ENCODE measurements at regions not wholly inside any gene's neighbourhood (a gene's known extent, or its start where the extent isn't known, plus 50 kb on each side); places are given as distances from the start of the nearest gene placed in this dataset.
A peak's percentile ranks its signal among the peaks of the same experiment; 100 is the strongest.

DNA sequence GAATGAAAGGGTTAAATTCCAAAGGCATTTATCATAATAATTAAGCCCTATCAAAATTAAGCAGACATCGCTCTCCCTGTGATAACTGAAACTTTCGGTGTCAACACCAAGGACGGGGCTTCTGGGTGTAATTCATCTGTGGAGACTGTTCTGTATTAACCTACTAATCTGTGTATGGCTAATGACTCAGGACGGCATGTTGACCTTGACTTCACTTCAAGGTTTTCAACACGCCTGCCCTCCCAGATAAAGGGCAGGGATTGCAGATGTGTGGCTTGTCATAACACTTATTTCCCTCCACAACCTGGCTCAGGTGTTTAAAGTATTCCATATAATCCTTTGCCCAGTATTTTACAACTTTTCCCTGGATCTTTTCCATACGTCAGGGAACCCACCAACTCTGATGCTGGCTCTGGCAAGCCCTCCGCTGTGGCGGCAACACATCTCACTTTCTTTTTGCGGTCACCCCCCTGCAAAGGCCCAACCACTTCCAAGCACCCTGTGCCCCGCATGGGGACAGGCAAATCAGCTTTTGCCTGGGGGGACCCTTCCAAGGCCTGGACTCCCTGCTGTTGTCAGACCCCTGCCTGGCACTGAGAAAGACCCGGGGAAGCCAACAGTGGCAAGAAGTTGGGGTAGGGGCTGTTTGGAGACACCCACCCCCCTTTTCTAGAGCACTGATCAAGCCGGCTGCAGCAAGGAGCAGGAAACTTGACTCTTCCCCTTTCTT is 93.2 kb upstream of the MEF2A start:
- no peak for TF ChIP-seq JUND (IDR thresholded peaks at IDR 0.05; ENCODE audit: low read depth)
- in situ Hi-C loops (cut with HindIII; ENCODE audit: low pct_unique_long_range_greater_than_20kb, low sequenced_read_pairs), result no loop called here
- no peak for DNase-seq (ENCODE audit: low read depth in 1 of 2, low spot score in 1 of 2)

DNA sequence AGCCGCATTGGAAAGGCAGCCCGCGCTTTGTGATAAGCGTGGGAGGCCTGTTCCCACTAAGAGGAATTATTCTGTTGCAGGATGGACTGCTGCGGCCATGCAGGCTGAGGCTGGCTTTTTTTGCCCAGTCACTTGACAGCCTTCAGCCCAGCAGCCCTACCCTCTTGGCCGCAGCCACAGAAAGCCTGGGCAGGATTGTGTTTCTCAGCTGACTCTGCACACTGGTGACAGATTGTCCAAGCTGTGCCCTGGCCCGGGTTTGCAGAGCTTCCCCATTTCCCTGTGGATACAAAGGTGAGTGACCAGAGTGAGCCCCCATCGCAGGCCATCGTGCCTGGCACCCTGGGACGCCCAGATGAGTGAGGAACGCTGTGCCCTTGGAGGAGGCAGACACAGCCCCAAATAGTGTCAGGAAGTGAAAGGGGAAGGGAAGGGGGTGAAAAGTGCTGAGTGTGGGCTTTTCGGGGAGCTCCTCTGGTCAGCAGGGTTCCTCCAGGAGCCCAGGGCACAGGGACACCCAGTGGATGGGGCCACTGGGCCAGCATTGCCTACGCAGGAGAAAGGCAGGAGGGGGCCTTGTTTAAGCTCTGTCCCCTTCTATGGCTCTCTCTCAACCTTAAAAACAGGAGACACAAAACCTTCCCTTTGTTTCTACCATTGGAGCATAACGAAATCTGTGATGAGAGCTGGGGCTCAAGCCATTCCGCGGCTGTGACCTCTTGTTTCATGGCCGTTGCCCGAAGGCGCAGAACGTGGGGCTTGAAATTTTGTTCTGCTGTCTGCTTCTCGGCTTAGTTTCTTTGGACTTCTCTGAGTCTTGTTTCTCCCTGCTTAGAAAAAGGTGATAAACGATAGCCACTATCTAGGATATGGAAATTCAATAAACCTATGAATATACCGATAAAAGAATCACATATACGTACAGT is 91.5 kb upstream of the MEF2A start:
- no peak for DNase-seq (ENCODE audit: low read depth in 1 of 2, low spot score in 1 of 2)
- no peak for TF ChIP-seq JUND (IDR thresholded peaks at IDR 0.05; ENCODE audit: low read depth)
- in situ Hi-C loops (cut with HindIII; ENCODE audit: low pct_unique_long_range_greater_than_20kb, low sequenced_read_pairs), result no loop called here

DNA sequence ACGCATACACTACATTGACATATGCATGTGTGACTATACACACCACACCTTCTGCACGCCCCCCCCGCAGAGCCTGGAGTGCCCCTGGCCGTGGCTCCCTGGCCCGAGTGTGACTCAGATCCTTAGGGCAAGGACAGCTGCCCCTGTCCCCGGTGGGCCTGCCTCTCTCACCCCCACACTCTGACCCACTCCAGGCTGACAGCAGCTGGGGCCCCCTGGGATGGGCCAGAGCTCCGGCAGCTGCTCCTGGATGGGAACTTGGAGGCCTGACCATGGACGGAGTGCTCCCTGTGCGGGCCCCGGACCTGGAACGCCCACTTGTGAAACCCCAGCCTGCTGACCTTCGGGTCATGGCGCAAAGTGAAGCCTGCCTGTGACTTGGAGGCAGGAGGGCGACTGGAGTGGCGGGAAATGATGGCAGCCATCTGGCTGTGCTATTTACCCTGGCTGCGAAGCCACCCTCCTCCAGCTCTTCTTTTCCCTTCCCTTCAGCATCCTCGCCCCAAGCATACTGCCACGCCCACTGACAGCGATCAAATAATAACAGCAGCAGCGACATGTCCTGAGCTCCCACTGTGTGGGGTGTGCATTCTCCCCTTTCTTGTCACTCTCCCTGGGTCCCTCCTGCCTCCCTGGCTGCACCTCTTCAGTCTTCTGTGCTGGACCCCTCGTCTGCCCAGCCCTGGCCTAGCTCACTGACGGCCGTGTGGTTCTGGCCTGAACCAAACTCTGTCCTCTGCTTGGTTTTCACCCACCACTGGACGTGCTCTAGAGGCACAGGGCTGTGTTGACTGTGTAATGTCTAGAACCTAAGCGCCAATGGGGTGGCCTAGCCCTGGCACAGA is 90.7 kb upstream of the MEF2A start:
- no peak for DNase-seq (ENCODE audit: low read depth in 1 of 2, low spot score in 1 of 2)
- no peak for TF ChIP-seq JUND (IDR thresholded peaks at IDR 0.05; ENCODE audit: low read depth)
- in situ Hi-C loops (cut with HindIII; ENCODE audit: low pct_unique_long_range_greater_than_20kb, low sequenced_read_pairs), result no loop called here

DNA sequence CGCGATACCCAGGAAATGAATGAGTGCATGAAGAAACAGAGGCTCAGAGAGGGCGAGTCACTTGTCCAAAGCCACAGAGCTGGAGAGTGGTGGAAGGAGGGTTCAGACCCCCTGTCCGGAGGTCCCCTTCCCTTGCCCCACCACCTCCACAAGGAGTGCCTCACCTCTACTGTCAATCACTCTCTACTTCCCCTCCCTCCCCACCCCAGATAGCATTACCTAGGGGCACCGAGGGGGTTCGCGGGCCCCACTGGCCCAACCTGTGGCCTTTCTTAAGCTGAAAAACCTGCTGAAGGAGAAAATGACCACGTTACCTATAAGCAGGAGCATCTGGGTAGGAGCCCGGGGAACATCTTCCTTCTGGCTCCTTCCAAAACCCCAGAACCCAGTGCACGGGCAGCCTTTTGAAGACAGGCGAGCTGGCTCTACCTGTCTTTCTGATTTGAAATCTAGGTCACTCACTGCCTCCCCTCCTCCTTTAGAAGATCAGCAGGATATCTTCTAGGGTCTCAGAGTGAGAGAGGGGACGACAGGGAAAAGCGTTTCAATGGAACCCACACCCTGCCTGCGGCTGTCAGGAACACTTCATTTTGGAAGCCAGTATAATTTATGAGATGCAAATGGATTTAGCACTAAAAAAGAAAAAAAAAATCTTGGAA is 89.9 kb upstream of the MEF2A start:
- DNase-seq (ENCODE audit: low read depth in 1 of 2, low spot score in 1 of 2), result no peak
- in situ Hi-C loops (cut with HindIII; ENCODE audit: low pct_unique_long_range_greater_than_20kb, low sequenced_read_pairs), result no loop called here

DNA sequence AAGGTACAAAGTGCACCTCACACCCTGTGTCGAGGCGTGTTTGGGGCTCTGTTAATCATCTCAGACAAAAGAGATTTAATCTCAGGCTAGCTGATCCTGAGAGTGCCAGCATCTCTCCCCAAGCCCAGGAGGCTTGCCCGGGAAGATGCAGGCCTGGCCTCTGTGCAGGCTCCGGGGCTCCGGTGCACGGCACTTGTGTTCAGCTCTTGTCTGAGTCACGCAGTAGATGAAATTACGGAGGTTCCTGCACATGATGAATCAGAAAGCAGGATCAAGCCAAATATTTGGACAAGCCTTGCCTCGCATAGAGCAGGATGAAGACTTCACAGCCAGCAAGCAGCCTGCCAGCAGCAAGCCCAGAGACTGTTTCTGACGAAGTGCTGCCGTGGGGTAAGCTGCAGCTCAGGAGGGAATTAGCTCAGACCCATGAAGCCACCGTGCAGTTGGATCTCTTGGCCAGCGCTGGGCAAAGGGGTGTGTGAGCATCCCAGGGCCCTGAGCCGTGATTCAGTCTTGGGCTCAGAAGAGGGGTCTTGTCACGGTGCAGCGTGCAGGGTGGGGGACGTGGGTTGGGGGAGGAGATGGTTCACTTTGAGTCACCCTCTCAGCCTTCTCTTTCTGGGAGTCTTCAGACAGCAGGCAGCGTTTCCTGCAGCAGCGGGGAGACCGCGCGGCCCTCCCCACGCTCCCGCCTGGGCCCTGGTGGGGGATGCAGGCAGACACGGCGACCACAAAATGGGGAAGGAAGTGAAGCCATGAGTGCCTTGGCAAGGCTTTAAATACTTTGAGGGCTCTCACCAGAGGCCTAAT is 89.2 kb upstream of the MEF2A start:
- in situ Hi-C loops (cut with HindIII; ENCODE audit: low pct_unique_long_range_greater_than_20kb, low sequenced_read_pairs), result no loop called here
- peak; percentile 35 to 54 for DNase-seq (ENCODE audit: low read depth in 1 of 2, low spot score in 1 of 2)
- no peak for TF ChIP-seq JUND (IDR thresholded peaks at IDR 0.05; ENCODE audit: low read depth)

More for the DNA sequence above, 89.9 kb upstream of the MEF2A start:
- no peak for TF ChIP-seq JUND (IDR thresholded peaks at IDR 0.05; ENCODE audit: low read depth)

DNA sequence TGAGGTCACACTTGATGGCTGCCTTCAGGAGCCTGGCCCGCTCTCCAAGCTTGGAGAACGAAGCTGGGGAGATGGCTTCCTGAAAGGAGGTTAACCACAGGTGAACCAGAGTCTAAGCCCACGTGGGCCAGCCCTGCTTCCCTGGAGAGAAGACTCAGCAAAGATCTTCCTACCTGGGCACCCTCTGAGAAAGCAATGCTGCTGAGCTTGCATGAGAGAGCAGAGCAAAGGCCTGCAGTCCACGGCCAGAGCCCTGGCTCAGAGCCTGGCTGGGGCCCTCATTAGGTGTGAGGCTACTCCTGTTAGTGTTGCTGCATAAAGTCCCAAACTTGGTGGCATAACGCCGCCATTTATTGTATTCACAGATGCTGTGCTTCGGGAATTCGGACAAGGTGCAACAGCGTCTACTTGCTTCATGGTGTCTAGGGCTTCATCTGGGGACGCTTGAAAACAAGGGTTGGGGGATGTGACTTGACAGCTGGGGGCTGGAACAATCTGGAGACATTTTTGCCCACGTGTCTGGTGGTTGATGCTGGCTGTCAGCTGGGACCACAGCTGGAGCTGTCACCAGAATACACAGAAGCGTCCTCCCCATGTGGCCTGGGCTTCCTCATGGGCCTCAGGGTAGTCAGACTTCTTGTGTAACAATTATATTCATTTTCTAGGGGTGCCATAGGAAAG is 87.9 kb upstream of the MEF2A start:
- TF ChIP-seq JUND (IDR thresholded peaks at IDR 0.05; ENCODE audit: low read depth), result no peak
- no peak for DNase-seq (ENCODE audit: low read depth in 1 of 2, low spot score in 1 of 2)
- in situ Hi-C loops (cut with HindIII; ENCODE audit: low pct_unique_long_range_greater_than_20kb, low sequenced_read_pairs), result no loop called here

DNA sequence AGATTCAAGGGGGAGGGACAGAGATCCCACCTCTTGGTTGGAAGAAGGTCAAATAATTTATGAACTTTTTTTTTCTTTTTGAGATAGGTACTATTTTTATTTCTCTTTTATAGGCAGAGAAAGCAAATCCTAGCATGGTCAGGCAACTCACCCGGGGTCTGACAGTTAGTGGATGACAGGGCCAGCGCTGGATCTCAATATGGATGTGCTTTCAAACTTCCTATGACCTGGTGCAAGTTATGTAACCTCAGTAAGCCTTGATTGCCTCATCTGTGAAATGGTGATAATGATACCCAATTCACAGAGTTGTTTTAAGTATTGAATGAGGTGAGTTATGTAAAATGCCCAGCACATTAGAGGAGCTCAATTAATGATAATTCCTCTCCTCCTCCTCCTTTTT is 86.8 kb upstream of the MEF2A start:
- no peak for TF ChIP-seq JUND (IDR thresholded peaks at IDR 0.05; ENCODE audit: low read depth)
- no peak for DNase-seq (ENCODE audit: low read depth in 1 of 2, low spot score in 1 of 2)
- in situ Hi-C loops (cut with HindIII; ENCODE audit: low pct_unique_long_range_greater_than_20kb, low sequenced_read_pairs), result no loop called here

DNA sequence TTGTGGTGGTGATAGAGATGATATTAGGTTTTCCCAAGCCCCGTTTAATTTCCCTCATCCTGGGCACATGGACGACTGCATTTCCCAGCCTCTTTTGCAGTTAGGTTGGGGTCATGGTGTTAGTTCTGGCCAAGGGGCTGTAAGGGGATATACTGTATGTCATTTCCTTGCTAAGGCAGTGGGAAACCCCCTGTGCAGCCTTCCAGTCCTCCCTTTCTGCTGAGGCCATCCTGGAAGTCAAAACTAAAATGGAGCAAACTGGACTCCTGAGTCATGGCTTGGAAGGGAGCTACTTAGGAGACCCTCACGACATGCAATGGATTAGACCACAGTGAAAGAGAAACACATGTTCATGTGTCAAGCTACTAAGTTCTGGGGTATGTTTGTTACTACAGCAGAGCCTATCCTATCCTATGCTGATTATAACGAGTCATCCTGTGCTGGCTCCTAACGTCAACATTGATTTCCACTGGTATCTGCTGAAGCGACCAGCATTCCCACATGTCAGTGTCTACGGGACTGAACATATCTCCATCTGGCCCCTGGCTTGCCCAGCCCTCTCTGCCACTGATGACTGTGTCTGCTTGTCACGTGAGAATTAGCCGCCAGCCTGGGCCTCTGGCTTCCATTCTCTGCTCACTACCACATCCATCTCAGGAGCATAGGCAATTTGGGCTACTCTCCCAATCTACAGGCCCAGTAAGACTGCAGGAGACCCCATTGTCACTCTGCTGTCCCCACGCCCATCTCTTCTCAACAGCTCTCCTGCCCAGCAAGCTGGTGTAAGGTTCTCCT is 85.6 kb upstream of the MEF2A start:
- no peak for DNase-seq (ENCODE audit: low read depth in 1 of 2, low spot score in 1 of 2)
- no peak for TF ChIP-seq JUND (IDR thresholded peaks at IDR 0.05; ENCODE audit: low read depth)
- in situ Hi-C loops (cut with HindIII; ENCODE audit: low pct_unique_long_range_greater_than_20kb, low sequenced_read_pairs), result no loop called here

DNA sequence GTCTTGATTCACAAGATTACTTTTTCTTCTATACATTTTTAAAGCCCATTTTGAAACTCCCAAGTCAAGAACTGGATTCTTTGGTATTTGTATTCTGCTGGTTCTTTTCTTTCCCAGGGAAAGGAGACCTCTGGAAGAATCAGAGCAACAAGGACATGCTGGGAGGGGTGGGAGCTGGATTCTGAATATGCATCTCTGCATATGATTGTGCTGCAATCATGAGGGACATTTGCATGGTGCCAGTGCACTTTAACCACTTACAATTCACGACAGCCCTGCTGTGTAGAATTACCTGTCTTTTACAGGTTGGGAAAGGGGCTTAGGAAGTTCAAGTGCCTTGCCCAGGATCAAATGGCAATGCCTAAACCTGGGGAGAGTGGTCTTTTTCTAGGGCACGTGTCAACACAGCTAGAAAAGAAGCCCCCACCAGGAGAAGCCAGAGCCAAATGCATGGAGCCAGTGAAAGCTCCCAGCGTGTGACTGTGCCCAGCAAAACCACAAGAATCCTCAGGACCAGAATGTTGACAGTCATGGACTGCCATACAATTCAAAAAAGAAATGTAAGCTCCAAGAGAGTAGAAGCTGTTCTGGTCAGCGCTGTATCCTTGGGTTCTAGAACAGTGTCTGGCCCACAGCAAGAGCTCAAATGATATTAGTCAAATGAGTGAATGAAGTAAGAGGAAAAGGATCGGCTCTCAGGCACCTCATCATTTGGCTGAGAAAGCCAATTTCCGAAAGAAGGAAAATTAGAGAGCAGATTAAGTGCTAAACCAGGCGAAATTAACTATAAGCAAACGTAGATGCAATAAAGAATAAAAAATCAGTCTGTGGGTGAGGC is 84.5 kb upstream of the MEF2A start:
- DNase-seq (ENCODE audit: low read depth in 1 of 2, low spot score in 1 of 2), result no peak
- in situ Hi-C loops (cut with HindIII; ENCODE audit: low pct_unique_long_range_greater_than_20kb, low sequenced_read_pairs), result no loop called here
- TF ChIP-seq JUND (IDR thresholded peaks at IDR 0.05; ENCODE audit: low read depth), result no peak

DNA sequence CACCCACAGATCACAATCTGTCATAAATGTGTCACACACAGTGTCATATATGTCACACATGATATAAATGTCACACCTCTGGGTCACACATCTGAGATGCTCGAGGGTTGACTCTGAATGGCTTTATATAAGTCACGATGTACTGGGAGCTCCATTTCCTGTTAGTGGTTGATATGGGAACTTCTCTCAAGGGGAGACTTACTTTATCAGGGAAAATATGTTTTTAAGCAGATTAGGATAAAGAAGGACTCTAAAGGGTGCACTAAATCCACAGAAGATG is 83.9 kb upstream of the MEF2A start:
- no peak for TF ChIP-seq JUND (IDR thresholded peaks at IDR 0.05; ENCODE audit: low read depth)
- in situ Hi-C loops (cut with HindIII; ENCODE audit: low pct_unique_long_range_greater_than_20kb, low sequenced_read_pairs), result no loop called here
- DNase-seq (ENCODE audit: low read depth in 1 of 2, low spot score in 1 of 2), result no peak

Measured in T47D (cell line).